ENCODE measurements at regions not wholly inside any gene's neighbourhood (a gene's known extent, or its start where the extent isn't known, plus 50 kb on each side); places are given as distances from the start of the nearest gene placed in this dataset.
"Not testable (repeated sequence)": the region's sequence is repeated elsewhere in the genome, so short reads cannot be mapped to it uniquely, and the experiment has no call there.

- DNase-seq (ENCODE audit: low read depth): no peak
- no peak overlapping the region for H3K4me3 ChIP-seq (ENCODE audit: low read depth, low read length)
- TF ChIP-seq CTCF (IDR thresholded peaks at IDR 0.05; ENCODE audit: low read depth, low read length, missing control alignments): no peak
Observed at GRCh38 chr4:186855111-186855510, 131.5 kb upstream of the FAT1 start.

- no peak for TF ChIP-seq CTCF (IDR thresholded peaks at IDR 0.05; ENCODE audit: low read depth, low read length, missing control alignments)
- no peak overlapping the region for H3K4me3 ChIP-seq (ENCODE audit: low read depth, low read length)
- DNase-seq (ENCODE audit: low read depth): no peak
Observed at GRCh38 chr4:186857793-186858192, 134.1 kb upstream of the FAT1 start.

- no peak overlapping the region for H3K4me3 ChIP-seq (ENCODE audit: low read depth, low read length)
- no peak for TF ChIP-seq CTCF (IDR thresholded peaks at IDR 0.05; ENCODE audit: low read depth, low read length, missing control alignments)
- no peak for DNase-seq (ENCODE audit: low read depth)
Observed at GRCh38 chr4:186858355-186858754, 134.7 kb upstream of the FAT1 start.

GRCh38 chr4:186859420-186859819 lies 135.8 kb upstream of the FAT1 start:
- DNase-seq (ENCODE audit: low read depth): no peak
- no peak for TF ChIP-seq CTCF (IDR thresholded peaks at IDR 0.05; ENCODE audit: low read depth, low read length, missing control alignments)
- H3K4me3 ChIP-seq (ENCODE audit: low read depth, low read length): no peak overlapping the region

GRCh38 chr4:186861317-186861716 lies 137.7 kb upstream of the FAT1 start:
- no peak for DNase-seq (ENCODE audit: low read depth)
- no peak for TF ChIP-seq CTCF (IDR thresholded peaks at IDR 0.05; ENCODE audit: low read depth, low read length, missing control alignments)
- H3K4me3 ChIP-seq (ENCODE audit: low read depth, low read length): no peak overlapping the region

- DNase-seq (ENCODE audit: low read depth): no peak
- H3K4me3 ChIP-seq (ENCODE audit: low read depth, low read length): no peak overlapping the region
- TF ChIP-seq CTCF (IDR thresholded peaks at IDR 0.05; ENCODE audit: low read depth, low read length, missing control alignments): no peak
Observed at GRCh38 chr4:186871856-186872255, 148.2 kb upstream of the FAT1 start.

GRCh38 chr4:186873095-186873494 lies 149.4 kb upstream of the FAT1 start:
- not testable (repeated sequence) for H3K4me3 ChIP-seq (ENCODE audit: low read depth, low read length); DNase-seq (ENCODE audit: low read depth)

GRCh38 chr4:186875476-186875875 lies 151.8 kb upstream of the FAT1 start:
- DNase-seq (ENCODE audit: low read depth): no peak
- TF ChIP-seq CTCF (IDR thresholded peaks at IDR 0.05; ENCODE audit: low read depth, low read length, missing control alignments): no peak
- no peak overlapping the region for H3K4me3 ChIP-seq (ENCODE audit: low read depth, low read length)
